Kasumi-1 (cell line): ENCODE measurements at regions not wholly inside any gene's neighbourhood (a gene's known extent, or its start where the extent isn't known, plus 50 kb on each side); places are given as distances from the start of the nearest gene placed in this dataset.
A peak's percentile ranks its signal among the peaks of the same experiment; 100 is the strongest.

Source experiments
- DNase-seq, 2 experiments: peaks; one replicate each; lab custom pipeline; 2025; lab: John Stamatoyannopoulos, UW

DNA sequence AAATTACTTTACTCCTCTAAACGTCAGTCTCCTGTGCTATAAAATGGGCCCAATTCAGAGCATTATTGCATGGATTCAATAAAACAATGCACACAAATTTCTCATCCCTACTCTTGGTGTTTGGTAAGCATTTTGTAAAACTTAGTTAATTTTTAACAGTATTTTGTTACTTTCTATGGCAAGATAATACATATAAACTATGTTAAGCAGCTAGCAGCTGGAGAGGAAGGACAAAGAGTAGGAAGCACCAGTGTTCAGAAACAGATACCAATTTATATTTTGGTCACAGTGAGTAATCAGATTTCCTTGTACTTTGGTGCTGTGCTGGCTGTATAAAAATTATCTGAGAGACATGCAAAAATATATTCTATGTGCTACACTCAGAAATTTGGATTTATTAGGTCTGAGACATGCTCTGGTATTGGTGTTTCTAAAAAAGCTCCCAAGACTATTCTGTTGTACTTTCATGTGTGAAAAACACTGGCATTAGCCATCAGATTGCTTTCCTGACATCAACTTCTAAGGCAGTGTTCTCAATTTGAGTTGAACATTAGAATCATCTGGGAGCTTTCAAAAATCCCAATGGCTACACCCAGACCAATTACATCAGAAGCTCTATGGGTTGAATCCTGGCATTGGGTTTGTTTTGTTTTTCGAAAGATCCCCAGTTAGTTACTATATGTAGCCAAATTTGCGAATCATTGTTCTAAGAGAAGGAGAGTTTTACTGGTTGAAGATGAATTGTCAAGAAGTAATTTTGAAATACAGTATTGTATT lies 100.3 kb upstream of the C1orf87 start:
- no peak for DNase-seq

DNA sequence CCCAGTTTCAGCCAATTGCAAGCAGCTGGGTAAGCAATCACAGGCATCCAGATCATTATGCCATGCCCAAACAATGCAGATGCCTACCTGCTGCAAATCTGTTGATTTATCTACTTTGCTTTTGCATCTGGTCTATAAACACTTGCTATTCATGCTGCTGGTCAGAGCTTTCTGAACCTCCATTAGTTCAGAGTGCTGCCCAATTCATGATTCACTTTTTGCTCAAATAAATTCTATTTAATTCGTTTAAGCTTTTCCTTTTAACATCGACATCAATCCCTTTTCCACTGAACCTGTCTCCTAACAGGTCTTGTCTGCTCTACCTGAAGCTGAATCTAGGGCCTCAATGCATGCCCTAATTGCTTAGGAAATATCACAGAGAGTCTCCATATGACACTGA lies 99.4 kb upstream of the C1orf87 start:
- no peak for DNase-seq

DNA sequence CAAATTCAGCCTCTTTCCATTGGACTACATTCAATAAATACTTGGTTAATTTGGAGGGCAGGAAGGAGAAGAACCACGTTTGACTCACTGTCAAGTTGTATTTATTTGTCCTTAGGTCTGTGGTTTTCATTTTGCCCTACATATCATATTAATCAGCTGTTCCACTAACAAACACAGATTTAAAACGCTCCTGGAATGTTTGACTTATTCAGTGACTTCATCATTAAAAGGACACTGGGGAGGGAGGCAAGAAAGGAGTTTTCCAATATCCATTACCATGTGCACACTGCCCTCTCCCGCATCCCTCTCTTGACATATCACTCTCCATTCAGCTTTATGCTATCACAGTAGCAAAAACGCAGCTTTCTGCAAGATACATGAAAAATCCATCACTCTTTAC lies 98.2 kb upstream of the C1orf87 start:
- no peak for DNase-seq

DNA sequence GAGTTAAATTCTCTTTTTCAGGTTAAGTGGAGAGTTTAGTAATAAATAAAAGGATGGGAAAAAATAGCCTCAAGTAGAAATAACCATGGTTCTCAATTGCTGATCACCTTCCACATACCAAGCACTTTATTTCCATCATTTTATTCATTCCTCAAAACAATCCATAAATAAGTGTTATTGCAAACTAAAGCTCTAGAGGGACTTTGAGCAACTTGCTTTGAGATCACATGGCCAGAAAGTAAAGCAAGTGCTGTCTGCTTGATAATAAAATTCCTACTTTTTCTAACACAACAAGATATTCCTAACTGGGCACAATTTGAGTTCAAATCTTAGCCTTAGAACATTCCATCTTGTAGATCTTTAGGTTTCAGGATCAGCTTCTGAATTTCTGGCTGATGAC lies 97.1 kb upstream of the C1orf87 start:
- no peak for DNase-seq

DNA sequence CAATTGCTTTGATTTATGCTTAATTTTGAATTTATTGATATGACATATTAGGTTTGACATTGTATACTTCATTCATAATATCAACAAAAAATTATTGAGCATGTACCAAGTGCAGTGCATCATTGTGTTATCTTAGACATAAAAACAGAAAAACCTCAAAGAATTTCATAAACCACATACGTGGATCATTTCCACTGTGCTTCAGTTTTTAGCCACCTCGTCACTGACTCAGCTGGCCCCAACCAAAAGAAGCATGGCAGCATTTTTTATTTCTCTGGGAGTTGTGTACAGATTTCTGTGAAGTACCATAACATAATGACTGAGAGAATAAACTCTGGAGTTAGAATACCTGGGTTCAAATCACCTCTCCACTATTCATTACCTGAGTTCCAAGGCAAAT lies 95.6 kb upstream of the C1orf87 start:
- DNase-seq: no peak

DNA sequence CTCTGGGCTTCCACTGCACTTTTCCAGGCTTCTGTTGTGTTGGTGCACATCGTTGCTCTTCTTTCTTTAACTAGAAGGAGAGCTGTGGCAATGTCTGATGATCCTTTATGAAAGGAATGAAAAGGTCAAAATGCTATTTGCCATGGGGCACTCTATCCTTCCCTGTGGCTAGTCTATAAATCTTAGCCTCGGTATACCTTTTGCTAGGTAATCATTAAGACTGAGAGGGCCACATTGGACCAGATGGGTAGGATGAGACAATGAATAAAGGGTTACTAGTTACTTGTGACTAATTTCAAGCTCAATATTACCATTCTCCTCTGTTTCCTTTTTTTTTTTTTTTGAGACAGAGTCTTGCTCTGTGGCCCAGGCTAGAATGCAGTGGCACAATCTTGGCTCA lies 89.4 kb upstream of the C1orf87 start:
- DNase-seq: no peak

DNA sequence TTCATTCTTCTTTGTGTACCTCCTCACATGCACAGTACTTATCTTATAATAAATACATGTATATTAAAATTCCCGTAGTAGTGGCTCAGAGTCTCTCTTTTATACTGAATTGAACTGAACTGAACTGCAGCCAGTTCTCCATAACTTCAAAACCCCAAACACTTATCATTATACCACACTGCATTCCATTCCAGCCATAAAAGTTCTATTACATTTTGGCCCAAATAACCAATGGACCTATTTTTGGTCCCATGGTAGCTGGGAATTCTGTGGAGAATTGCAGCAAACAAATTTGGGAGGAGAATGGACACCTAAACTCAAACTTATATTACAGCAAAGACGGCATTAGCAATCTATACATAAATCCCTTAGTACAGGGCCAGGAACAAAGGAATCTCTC lies 86.6 kb upstream of the C1orf87 start:
- DNase-seq: no peak

DNA sequence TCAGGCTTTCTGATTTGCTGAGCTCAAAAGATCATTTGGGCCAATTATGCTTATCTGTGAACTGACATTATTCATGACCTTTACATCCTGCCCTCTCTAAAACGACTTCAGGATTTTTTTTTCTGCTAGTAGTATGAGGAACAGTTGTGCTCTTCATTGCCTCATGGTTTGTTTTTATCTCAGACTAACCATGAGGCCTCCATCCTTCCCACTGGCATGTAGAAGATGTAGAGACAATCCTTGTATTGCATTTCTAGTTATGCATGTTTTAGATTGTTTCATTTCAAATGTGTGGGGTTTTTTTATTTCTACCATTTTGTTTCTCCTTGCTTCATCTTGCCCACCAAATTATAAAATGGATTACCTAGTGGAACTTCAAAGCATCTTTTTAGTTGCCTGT lies 82.8 kb upstream of the C1orf87 start:
- DNase-seq: no peak

DNA sequence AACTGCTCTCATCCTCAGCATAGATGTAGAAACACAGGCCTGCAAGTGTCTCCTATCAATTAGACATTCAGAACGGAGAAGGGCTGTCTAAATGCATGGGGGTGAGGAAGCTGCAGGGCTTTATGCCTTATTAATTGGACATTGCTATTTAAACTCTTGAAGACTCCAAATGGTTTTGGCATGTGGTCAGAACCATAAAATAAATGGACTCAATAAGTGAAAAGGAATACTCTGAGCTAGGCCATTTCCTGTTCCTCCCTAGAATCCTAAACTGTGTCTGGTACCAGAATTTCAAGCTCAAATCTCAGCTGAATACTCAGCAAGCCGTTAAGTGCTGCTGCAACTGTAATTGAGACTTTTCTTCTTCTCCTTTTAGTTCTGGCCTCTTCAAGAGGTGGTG lies 80.4 kb upstream of the C1orf87 start:
- no peak for DNase-seq

DNA sequence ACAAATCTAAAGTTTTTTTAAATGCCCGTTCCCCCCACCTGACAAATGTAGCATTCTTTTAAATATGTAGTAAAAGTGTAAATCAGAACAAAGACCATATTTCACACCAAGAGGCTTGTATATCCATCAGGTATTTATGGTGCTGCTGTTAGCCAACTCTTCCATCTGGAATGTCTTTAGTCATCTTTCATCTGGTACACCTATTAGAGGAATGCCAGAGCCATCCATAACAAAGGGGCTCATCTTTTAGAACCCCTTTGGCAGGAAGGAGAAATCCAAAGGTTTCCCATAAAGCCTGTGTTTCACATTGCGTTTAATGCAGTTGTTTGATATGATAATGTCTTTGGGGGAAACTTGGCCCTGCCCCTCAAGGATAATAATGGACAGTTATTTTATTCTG lies 79.3 kb upstream of the C1orf87 start:
- DNase-seq: no peak

DNA sequence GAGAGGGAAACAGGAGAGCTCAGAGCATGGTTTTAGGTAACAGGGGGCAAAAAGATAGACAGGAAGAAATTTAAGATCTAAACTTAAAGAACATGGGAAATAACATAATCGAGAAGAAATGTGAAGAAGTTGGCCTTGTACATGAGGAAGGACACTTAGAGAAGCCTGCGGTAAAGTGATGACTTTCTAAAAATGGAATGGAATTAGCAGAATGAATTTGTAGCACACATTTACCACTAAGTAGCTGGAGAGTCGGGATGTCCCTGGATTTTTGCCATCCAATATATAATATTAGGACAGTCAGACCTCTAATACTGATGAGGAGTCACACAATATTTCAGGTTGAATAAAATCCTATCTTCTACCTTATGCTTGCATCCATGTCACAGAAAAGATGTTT lies 77.7 kb upstream of the C1orf87 start:
- no peak for DNase-seq

DNA sequence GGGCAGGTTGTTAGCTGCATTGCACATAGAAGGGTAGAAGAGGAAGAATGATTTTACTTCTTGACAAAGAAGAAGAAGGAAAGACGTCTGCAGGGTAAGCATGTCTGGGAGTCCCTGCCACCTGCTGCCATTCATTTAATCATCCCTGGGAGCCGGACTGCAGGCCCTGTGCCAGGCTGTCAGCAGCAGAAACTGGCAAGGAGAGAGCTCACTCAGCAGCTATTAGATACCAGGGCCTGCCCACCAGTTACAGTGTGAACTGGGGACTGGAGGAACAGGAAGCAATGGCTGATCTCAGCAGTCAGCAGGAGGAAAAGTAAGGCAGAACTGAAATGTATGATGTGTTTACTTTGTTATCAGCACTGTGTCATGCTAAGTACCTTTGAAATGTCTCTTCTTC lies 75.7 kb upstream of the C1orf87 start:
- DNase-seq: no peak

DNA sequence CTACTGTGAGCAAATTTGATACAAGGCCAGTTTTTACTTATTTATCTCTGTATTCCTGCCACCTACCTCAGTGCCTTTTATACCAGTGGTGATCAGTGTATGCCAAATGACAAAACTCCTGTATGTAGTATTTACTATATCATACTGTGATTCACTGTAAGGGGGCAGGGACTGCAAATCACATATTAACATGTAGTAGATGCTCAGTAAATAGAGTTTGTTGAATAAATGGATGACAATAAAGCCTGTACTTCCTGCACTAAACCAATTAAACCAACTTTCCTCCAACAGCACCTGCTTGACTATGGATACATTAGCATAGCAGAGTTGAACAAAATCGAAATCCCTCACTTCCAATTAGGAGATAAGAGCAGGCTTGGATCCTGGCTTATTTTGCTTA lies 73.3 kb upstream of the C1orf87 start:
- DNase-seq: no peak

DNA sequence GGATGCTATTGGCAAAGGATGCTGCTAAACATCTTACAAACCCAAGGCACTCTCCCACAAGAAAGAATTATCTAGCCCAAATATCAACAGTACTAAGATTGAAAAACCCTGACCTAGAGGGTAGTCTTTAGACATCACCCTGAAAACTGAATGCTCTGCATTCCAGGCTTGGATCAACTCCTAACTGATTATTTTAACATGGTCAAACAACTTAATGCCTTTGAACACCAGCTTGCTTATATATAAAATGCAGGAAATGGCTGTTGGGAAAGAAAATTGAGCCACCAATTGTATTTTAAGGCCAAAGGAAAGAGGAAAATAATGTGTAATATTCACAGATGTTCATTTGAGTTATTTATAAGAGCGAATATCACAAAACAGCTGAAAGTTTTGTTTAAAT lies 72.2 kb upstream of the C1orf87 start:
- DNase-seq: no peak

DNA sequence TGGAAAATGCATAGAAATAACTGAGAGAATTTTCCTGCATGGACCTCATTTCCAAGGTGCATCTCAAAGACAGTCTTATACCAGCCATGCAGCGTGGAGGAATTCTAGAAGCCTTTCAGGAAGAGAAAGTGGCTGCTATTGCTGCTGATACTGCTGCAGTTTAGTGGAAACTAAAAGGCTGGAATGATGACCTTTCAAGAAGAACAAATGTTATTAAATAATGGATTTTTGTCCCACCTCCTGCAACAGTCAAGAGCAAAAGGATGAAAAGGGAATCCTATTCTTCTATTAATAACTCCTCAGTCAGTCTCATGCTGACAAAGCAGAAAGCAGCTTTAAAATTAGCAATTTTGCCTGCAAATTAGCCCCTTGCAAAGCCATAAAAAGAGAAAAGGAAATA lies 68.2 kb upstream of the C1orf87 start:
- no peak for DNase-seq

DNA sequence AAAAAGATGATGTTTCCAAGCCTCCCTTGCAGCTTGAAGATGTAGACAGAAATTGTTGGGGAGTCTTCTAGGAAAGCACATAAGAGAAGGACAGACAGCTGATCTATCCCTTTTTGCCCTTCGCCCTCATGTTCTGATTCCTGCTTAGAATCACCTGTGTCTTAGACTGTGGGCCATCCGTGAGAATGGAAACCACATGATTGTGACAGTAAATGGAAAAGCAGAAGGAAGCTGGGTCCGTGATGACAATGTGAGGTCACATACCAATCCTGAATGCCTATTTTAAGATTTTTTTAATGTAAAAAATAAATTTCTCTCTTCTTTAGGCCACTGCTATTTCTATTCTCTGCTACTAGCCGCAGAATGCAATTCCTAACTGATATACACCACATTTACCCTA lies 67.7 kb upstream of the C1orf87 start:
- DNase-seq: no peak

DNA sequence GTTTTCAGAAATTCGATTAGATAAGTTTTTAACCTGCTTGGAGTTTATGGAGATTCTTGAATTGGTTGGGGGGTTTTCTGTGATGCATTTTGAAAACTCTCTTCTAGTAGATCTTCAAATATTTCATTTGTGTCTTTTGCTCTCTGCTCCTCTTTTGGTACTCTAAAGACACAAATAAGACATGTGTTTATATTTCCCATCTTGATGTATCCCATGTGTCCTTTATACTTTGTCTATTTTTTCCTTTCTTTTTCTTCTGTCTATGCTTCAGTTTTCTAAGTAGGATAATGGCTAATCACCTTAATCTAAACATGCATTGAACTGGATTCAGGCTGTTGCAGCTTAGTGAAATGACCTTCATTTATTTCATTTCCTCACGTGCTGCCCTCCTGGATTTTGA lies 63.8 kb upstream of the C1orf87 start:
- DNase-seq: no peak

DNA sequence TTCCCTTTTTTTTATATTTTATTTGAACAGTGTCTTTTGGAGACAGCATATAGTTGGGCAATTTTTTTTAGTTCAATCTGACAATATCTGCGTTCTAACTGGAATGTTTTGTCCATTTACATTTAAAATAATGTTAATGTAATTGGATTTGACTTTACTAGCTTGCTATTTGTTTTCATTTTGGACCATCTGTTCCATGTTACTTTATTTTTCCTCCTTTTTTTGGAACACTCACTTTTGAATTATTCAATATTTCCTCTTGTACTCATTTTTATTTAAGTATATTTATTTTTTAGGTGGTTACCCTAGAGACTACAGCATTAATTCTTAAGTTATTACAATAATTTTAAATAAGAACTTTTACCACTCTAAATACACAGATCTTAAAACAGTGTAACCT lies 62.8 kb upstream of the C1orf87 start:
- DNase-seq: no peak

DNA sequence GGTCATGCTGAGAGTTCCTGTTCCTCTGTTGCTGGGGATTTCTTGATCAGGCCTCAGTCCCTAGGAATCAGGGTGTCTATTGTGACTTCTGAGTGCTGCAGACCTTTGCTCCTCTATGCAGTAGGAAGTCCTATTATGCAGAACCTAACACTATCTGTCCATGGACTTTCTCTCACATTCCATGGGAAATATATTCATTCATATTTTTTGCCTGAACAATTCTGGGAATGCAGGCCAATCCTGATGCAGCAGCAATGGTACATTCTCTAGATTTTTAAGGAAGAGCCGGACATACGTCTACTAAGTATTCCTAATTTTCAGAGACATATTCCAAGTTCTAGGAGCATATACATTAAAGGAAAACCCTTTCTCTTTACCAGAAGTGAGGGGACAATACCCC lies 61.1 kb upstream of the C1orf87 start:
- DNase-seq: no peak

DNA sequence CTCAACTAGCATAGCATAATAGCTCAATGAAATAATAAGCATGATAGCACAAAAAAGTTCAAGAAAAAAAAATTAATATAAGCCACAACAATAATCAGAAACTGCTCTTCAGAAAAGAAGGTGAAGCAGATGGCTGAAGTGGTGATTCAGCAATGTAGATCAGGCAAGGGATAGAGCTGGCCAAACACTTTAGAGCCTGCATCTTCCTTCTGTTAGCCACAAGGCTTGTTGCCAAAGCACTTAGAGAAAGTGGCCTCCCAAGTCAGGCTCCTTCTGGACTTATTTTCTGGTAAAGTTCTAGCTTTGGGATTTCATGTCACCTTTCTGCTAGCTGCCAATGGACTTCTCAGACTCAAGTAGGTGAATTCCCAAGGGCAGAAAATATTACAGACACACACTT lies 60.3 kb upstream of the C1orf87 start:
- no peak for DNase-seq

DNA sequence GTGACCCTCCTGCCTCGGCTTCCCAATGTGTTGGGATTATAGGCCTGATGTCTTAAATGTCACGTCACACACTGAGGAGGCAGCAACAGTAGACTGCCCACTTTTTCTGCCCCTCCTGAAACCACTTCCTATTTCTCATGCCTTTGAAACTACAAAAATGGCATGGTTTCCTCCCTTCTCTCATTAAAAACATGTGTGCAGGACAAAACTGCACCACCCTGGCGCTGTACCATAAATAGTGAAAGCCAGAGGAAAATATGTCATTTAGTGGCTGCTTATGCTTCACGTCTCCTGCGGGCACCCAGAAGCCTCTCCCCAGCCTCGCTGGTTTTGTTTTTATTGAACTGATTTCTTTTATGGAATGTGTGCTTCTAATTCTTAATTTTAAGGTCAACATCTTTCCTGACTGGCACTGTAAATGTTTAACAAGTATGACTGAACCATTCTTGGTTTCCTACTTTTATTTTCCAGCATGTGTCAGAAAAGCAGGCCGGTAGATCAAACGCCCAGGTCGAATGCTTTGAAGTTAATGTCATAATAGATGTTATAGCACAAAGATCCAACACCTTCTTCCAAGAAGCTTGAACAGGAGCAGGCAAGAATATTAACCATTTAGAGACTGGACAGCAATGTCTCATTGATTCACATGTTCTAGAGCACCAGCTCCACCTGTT lies 59.6 kb upstream of the C1orf87 start:
- peak; percentile 35 to 57 for DNase-seq

DNA sequence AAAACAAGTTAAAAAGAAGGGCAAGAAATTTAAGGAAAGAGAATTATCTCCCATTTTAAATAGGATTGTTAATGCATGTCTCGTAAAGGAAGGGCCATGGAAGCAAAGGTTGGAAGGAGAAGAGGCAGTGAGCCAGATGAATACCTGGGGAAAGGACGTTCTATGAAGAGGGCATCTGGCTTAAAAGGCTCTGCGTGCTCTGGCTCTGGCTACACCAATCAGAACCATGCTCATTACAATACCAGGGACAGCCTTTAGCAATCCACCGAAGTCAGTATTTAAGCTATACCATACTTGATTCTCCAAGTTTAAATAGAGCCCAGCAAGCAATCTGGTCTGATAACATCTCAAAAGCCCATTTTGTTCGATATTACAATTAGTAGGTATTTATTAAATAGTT lies 58.5 kb upstream of the C1orf87 start:
- DNase-seq: no peak

DNA sequence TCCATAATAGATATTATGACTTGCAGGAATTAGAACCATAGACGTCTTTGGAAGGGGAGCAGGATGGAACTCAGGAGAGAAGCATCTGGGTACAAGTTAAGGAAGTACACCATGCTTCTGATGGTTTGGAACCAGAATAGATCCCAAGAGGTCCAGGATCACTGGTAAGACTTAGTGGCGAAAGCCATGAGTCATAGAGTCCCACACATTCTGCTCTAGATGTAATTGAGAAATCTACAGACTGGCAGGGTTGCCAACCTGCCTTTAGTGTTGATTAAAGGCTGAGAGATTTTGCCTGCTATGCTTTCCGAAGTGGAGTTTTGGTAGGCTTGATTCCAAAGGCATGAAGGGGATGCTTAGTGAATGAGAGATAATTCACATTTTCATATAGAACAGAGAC lies 57.1 kb upstream of the C1orf87 start:
- no peak for DNase-seq

DNA sequence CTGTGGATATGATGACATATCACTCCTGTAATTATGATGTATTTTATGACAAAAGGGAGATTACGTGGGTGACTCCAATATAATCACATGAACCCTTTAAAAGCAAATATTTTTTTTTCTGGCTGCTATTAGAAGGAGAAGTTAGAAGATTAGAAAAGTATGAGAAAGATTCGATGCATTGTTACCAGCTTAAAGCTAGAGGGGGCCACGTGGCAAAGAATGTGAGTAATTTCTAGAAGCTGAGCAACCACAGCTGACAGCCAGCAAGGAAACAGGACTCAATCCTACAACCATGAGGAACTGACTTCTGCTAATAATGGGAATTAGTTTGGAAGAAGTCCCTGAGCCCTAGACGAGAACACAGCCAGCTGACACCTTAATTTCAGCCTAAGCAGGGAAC lies 56.3 kb upstream of the C1orf87 start:
- no peak for DNase-seq
